HG02885 (cell line): ENCODE measurements at regions not wholly inside any gene's neighbourhood (a gene's known extent, or its start where the extent isn't known, plus 50 kb on each side); places are given as distances from the start of the nearest gene placed in this dataset.
"Not testable (repeated sequence)": the region's sequence is repeated elsewhere in the genome, so short reads cannot be mapped to it uniquely, and the experiment has no call there.

Experiments
- ATAC-seq: cut with Tn5 transposase; IDR thresholded peaks from one replicate; pipeline ENCODE4 v1.9.1; 2021; ENCODE audit warnings: mild to moderate bottlenecking; ENCODE audit not compliant: unreplicated experiment, poor library complexity

DNA sequence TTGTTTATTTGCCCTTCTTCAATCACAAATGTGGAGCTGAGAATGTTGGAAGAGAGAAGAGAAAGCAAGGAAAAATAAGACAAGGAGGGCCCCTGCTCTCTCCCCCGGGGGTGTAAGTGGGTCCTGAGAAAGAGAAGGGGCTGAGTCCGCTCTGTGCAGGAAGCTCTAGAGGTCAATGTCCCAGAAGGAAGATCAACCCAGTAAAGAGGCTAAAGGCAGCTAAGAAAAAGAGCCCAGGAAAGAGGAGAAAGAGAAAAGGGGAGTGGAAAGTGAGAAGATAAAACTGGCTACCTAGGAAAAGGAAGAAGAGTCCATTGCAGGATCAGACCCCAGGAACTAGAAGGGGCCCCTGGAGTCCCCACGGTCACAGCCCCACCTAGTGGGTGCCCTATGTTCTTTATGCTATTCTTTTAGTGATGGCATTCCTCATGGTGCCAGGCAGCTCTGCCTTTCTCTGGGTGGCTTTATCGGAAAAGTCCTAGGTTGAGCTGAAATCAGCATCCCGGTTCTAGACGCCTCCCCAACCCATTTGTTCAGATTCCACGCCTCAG is 583.4 kb downstream of the ACTL7B start:
- ATAC-seq, result peak; percentile 61

DNA sequence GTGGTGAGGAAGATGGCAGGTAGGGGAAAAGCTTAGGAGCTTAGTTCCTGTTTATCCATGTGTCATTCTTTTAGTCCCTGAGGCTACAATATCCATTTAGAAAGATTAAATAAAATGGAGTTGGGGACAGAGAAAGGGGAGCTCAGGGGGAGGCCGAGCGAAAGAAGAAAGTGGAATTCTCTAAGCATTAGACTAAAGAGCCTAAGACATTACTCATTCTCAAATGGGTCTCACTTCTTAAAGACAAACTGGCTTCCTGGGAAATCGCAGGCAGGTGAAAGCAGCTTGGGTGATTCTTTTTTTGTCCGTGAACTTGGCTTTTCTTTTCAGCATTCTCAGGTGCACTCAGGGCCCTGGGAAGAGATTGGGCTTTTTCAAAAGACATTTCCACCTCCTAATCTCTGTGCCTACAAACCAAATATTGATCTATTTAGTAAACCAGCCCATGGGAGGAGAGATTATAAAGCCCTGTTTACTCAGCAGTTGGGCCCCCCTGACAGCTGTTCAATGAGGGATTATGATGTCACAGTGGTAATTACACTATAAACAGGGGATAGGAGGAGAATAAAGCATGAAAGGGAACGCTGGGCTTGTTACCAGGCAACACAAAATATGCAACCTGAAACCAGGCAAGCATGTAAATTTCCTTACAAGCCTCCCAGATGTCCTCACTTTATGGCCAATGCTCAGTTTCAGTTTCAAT is 584.0 kb downstream of the ACTL7B start:
- ATAC-seq, result peak; percentile 32

GRCh38 chr9:108271236-108271635 is 584.5 kb downstream of the ACTL7B start:
- no peak for ATAC-seq

DNA sequence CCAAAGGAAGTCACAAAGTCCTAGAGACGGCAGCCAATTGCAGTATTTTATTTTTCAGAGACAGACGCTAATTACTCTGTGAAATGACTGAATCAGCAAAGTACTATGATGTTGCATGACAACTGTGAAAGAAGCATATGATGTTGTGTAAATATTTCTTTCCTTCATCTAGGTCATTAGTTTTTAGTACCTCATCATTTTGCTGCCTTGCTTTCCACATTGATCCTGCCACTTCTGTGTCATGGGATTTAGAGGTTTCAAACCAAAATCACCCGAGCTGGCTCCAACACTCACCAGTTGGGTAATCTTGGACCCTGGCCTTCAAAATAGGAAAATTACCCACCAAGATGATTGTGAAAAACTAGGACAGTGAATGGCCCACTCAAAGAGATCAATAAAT is 585.2 kb downstream of the ACTL7B start:
- ATAC-seq, result no peak

DNA sequence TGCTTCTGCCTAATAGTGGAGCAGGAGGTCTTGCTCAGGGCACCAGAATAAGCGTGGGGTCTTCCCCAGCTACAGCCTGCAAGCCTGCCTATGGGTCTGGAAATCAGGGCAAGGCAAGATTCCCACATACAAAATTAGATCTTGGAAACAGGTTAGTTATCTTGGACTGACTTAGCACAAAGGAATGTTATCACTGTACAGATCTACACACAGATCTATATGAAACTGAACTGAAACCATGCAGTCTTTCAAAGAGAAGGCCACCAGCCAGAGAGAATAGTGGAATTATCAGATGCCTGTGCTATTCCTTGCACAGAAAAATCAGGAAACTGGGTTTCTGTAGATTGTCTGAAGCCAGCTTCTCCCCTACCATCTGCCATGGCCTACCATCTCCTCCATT is 585.7 kb downstream of the ACTL7B start:
- no peak for ATAC-seq

DNA sequence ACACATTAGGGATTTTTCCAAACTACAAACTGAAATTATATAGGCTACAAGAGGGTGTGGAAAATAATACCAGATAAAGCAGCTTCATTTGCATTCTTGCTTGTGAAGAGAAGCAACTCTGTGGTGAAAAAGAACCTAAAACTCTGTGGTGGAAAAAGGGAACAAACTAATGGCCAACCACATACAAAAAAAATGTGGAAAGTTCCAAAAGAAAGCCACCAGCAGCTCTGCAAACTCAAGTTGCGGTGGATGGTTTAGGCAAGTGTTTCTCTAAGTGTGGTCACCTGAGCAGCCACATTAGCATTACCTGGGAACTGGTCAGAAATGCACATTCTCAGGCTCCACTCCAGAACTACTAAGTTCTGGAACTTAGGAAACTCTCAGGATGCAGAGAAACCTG is 586.4 kb downstream of the ACTL7B start:
- no peak for ATAC-seq

GRCh38 chr9:108265065-108265464 is 590.7 kb downstream of the ACTL7B start:
- ATAC-seq, result no peak

DNA sequence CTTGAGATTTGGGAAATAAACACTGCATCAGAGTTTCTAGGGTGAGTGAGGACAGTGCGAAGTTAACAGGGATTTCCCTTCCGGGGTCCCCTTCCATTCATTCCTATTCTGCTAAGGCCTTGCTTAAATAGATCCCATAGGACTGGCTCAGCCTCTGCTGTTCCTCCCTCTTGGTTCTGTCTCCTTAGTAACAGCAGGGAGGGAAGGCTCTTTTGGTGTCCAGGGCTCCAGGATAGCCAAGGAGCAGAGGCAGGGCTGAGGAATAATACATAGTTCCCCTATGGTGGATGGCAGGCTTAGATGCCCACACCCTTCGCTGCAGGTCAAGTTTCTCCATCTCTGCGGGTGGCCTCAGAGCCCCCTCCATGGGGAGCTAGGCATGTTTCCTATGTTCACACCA is 591.7 kb downstream of the ACTL7B start:
- no peak for ATAC-seq

GRCh38 chr9:108262836-108263235 is 593.0 kb downstream of the ACTL7B start:
- no peak for ATAC-seq

DNA sequence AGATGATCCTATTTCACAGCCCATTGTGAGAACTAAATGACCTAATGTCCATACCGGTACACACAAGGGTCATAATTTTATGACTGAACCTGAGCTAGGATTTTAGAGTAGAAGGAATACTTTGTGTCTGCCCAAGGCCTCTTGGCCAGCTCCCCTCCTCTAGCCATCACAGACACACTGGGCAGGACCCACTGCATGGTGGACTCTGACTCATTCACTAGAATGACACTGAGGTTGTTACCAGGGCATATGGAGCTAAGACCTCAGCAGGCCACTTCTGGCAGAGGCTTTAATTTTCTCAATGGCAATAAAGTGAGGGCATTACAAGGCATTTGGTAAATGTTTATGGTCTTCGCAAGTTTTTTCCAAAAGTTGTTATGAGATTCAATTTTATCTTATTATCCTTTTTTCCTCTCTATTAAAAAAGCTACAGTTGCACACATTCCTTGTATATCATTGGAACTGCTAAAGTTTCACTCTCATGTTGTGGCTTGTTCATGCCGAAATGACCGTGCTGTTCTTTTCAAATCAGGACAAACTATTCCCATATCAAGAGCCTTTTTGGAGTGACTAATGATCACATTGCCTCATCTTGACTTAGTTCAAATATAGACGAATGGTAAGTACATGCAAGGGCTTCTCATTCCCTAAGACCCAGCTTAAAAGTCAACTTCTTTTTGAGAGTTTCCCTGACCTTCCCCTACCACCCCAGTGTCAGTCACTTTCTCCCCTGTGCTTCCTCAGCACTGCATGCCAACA is 595.7 kb downstream of the ACTL7B start:
- no peak for ATAC-seq

- ATAC-seq, result no peak
Observed at GRCh38 chr9:108258640-108259039, 597.1 kb downstream of the ACTL7B start.

GRCh38 chr9:108257382-108257781 is 598.4 kb downstream of the ACTL7B start:
- no peak for ATAC-seq

DNA sequence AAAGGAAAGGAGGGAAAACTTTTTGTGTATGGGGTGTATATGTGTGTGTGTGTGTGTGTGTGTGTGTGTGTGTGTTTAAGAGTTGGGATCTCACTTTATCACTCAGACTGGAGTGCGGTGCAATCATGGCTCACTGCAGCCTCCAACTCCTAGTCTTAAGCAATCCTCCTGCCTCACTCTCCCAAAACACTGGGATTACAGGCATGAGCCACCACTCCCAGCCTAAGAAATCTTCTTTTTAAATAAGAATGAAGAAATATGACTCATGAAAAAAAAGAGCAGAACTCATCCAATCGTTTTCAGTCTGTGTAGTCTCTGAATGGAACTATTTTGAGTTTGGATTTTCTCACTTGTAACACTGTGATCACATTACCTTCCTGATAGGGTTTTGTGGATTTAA is 601.5 kb downstream of the ACTL7B start:
- no peak for ATAC-seq

- ATAC-seq, result not testable (repeated sequence)
Observed at GRCh38 chr9:108247391-108247790, 608.4 kb downstream of the ACTL7B start.

- ATAC-seq, result no peak
Observed at GRCh38 chr9:108245901-108246300, 609.9 kb downstream of the ACTL7B start.

GRCh38 chr9:108245331-108245730 is 610.5 kb downstream of the ACTL7B start:
- ATAC-seq, result no peak

DNA sequence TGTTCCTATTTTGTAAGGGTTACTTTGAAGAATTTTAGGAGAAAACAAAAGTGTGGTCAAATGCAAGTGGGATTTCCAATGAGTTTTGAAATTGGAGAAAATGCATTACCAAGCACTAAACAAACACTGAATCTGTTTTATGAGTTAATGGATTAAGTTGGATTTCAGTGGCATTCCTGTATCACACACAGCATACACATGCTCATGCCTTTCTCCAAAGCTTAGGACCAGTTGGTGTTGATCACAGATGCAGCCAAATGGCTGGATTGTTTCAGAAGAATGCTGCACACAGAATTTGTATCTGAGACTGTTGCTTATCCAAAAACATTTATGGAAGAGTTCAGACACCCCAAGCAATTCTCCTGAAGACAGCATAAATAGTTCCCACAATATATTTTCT is 611.1 kb downstream of the ACTL7B start:
- ATAC-seq, result no peak

DNA sequence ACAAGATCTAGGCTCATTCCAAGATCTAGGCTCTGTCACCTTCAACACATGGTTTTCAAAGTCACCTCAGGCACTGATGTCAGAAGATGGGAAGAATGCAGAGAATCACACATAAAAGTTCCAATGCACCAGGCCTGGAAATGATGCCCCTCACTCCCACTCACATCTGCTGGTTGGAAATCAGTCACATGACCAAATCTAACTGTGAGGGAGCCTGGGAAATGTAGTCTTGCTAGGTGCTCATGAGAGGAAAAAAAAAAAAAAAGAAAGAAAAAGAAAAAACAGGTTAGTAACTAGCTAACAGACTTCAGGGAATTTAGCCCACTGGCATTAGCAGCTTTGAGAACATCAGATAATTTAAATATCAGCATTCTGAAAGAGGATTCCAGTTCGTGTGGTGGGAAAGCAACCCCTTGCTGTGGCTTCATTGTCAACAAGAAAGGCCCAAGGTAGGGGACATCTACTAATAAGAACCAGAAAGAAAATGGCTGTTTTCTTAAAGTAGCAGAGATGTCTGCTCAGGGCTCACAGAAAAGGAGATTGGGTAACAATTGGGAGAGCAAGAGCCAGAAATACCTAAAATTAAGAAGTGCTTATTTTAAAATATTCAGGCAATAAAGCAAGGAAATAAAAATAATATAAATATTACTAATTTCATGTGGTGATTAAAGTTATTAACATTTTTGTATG is 614.3 kb downstream of the ACTL7B start:
- ATAC-seq, result no peak

DNA sequence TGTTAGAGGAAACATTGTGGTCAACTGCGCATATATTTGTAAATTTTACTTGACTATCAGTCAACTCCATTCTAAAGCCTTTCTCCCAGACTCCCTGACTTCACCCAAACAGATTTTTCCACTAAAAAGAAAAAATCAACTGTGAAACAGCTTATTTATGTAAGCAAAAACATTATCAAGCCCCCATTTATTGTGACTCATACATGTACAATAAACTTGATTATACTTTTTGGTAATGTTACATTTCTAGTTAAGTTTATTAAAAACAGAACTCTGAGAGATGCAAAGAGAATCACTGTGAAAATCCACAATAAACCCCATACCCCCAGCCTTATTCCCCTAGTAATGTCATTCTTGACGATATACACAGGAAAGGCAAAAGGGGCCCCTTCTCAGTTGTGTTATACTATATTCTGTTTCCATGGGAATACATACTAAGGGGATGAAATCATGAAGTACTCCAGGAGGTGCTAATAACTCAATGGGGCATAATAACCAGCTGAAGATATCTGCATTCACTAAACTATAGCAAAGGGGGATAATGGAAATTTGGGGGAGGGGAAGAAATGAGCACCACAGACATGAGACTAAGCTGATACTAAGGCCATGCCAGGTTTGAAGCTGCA is 616.0 kb downstream of the ACTL7B start:
- ATAC-seq, result no peak

GRCh38 chr9:108235609-108236008 is 620.2 kb downstream of the ACTL7B start:
- ATAC-seq, result no peak

DNA sequence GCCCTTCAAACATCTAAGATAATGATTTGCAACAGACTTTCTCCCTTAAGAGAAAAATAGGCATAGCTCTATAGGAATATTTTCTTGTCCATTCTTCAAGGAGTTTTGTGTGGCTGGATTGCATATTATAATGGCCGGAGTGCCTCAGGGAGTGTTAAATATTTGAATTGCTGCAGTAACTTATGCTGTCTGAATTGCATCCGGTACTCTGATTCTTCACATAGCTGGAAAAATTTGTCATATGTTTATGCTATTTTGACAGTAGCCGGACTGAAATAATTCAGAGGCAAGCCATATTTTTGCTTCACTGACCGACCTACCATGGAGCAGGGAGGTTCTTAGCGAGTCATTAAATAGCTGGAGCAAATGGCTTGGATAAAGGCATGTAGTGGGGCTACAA is 621.0 kb downstream of the ACTL7B start:
- no peak for ATAC-seq
